ENCODE measurements at regions not wholly inside any gene's neighbourhood (a gene's known extent, or its start where the extent isn't known, plus 50 kb on each side); places are given as distances from the start of the nearest gene placed in this dataset.

DNA sequence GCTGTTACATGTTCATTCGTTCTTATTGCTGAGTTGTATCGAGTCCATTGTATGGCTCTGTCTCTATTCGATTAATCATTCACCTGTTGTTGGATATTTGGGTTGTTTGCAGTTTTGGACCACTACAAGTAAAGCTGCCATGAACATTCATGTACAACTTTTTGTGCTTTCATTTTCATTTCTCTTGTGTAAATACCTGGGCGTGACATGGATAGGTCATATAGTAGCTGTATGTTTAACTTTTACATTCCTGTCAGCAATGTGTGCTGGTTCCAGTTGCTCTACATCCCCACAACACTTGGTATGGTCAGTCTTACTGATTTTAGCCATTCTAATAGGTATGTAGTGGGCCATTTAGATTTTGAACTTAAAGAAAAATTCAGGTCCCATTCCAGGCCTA lies 194.2 kb upstream of the PLET1 start:
- TF ChIP-seq POLR2AphosphoS5 (IDR thresholded peaks at IDR 0.05; ENCODE audit: low read depth, low read length) (no peak), TCF7L2 (IDR thresholded peaks at IDR 0.05; ENCODE audit: low read depth, low read length) (no peak)
- TF ChIP-seq, protein P1, sequence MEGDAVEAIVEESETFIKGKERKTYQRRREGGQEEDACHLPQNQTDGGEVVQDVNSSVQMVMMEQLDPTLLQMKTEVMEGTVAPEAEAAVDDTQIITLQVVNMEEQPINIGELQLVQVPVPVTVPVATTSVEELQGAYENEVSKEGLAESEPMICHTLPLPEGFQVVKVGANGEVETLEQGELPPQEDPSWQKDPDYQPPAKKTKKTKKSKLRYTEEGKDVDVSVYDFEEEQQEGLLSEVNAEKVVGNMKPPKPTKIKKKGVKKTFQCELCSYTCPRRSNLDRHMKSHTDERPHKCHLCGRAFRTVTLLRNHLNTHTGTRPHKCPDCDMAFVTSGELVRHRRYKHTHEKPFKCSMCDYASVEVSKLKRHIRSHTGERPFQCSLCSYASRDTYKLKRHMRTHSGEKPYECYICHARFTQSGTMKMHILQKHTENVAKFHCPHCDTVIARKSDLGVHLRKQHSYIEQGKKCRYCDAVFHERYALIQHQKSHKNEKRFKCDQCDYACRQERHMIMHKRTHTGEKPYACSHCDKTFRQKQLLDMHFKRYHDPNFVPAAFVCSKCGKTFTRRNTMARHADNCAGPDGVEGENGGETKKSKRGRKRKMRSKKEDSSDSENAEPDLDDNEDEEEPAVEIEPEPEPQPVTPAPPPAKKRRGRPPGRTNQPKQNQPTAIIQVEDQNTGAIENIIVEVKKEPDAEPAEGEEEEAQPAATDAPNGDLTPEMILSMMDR (IDR thresholded peaks at IDR 0.05) = no peak
- TF ChIP-seq, protein P2, sequence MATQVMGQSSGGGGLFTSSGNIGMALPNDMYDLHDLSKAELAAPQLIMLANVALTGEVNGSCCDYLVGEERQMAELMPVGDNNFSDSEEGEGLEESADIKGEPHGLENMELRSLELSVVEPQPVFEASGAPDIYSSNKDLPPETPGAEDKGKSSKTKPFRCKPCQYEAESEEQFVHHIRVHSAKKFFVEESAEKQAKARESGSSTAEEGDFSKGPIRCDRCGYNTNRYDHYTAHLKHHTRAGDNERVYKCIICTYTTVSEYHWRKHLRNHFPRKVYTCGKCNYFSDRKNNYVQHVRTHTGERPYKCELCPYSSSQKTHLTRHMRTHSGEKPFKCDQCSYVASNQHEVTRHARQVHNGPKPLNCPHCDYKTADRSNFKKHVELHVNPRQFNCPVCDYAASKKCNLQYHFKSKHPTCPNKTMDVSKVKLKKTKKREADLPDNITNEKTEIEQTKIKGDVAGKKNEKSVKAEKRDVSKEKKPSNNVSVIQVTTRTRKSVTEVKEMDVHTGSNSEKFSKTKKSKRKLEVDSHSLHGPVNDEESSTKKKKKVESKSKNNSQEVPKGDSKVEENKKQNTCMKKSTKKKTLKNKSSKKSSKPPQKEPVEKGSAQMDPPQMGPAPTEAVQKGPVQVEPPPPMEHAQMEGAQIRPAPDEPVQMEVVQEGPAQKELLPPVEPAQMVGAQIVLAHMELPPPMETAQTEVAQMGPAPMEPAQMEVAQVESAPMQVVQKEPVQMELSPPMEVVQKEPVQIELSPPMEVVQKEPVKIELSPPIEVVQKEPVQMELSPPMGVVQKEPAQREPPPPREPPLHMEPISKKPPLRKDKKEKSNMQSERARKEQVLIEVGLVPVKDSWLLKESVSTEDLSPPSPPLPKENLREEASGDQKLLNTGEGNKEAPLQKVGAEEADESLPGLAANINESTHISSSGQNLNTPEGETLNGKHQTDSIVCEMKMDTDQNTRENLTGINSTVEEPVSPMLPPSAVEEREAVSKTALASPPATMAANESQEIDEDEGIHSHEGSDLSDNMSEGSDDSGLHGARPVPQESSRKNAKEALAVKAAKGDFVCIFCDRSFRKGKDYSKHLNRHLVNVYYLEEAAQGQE (IDR thresholded peaks at IDR 0.05; ENCODE audit: insufficient read depth in 1 of 2, low read depth in 2 of 2, low read length in 1 of 2) = no peak
